GM12878 (cell line): ENCODE measurements at regions not wholly inside any gene's neighbourhood (a gene's known extent, or its start where the extent isn't known, plus 50 kb on each side); places are given as distances from the start of the nearest gene placed in this dataset.

Experiments
- ATAC-seq: fragments of 200-7000 bp; cut with Tn5 transposase; 3 replicates; pipeline ENCODE4 v1.9.1; 2020; ENCODE audit warnings: mild to moderate bottlenecking, moderate library complexity
- BruUV-seq: library from RNA; stranded (reverse); fragments of 400-500 nt; replicated peaks from 2 replicates; lab custom pipeline; 2021; lab: Mats Ljungman, UMichigan
- CTCF ChIA-PET: fragments of 300-600 bp; sonication (Branson Sonifier 250); formaldehyde crosslinking; extraction: SDS; loops from one replicate; lab custom pipeline; 2021; ENCODE audit warnings: inconsistent platforms; lab: Yijun Ruan, JAX
- POLR2A ChIA-PET: fragments of 350-600 bp; formaldehyde crosslinking; extraction: SDS; loops from one replicate; lab custom pipeline; 2021; ENCODE audit warnings: inconsistent platforms; lab: Charles Lee
- RAD21 ChIA-PET: fragments of 300-600 bp; sonication (Branson Sonifier 250); formaldehyde crosslinking; loops from one replicate; lab custom pipeline; 2023; ENCODE audit warnings: antibody characterized with exemption; ENCODE audit not compliant: unreplicated experiment; lab: Charles Lee
- SMC1A ChIA-PET: fragments of 300-600 bp; sonication (Branson Sonifier 250); formaldehyde crosslinking; loops from one replicate; lab custom pipeline; 2023; ENCODE audit not compliant: unreplicated experiment, uncharacterized antibody; lab: Charles Lee
- DNase-seq: peaks from one replicate; pipeline ENCODE4 v3.0.0-alpha.2; 2011; ENCODE audit warnings: low read depth, low spot score
- FAIRE-seq: peaks from 3 replicates; lab custom pipeline; 2011; peaks lifted over from hg19 to GRCh38; lab: Jason Lieb, UNC
- H2AFZ ChIP-seq: 2 replicates; pipeline ENCODE4 v1.6.0; 2011; ENCODE audit warnings: low read depth, low read length, control low read depth; ENCODE audit not compliant: control insufficient read depth
- H3K27ac ChIP-seq: 2 replicates; pipeline ENCODE4 v1.5.1; 2011; ENCODE audit warnings: control low read depth; ENCODE audit not compliant: control insufficient read depth, insufficient read depth
- H3K27me3 ChIP-seq, 2 experiments: replicated peaks in 1 of 2; 2 replicates each; pipeline versions ENCODE4 v1.6.0 to v1.6.1; 2011; ENCODE audit warnings: low read length in 1 of 2; ENCODE audit not compliant: control insufficient read depth in 2 of 2, insufficient read depth in 2 of 2
- H3K36me3 ChIP-seq, 2 experiments: 2 replicates each; pipeline ENCODE4 v1.5.1; 2011; ENCODE audit warnings: low read length in 1 of 2; ENCODE audit not compliant: control insufficient read depth in 2 of 2, insufficient read depth in 2 of 2
- H3K4me1 ChIP-seq: 2 replicates; pipeline ENCODE4 v1.6.1; 2011; ENCODE audit warnings: mild to moderate bottlenecking, low read length, moderate library complexity, mixed read lengths; ENCODE audit not compliant: control insufficient read depth, insufficient read depth
- H3K4me2 ChIP-seq: 2 replicates; pipeline ENCODE4 v1.6.0; 2011; ENCODE audit warnings: control low read depth; ENCODE audit not compliant: control insufficient read depth, insufficient read depth
- H3K4me3 ChIP-seq: fragments of 200-600 bp; sonication (generic); 2 replicates; pipeline ENCODE4 v1.5.1; 2016
- H3K79me2 ChIP-seq: 2 replicates; pipeline ENCODE4 v1.6.0; 2011; ENCODE audit warnings: low read length; ENCODE audit not compliant: control insufficient read depth, insufficient read depth
- H3K9ac ChIP-seq: 2 replicates; pipeline ENCODE4 v1.8.0; 2011; ENCODE audit warnings: low read length, control low read depth, mixed read lengths; ENCODE audit not compliant: control insufficient read depth, insufficient read depth
- H3K9me3 ChIP-seq: replicated peaks from 3 replicates; pipeline ENCODE4 v1.5.1; 2011; ENCODE audit warnings: mild to moderate bottlenecking, low read length; ENCODE audit not compliant: control insufficient read depth, insufficient read depth
- H4K20me1 ChIP-seq: 2 replicates; pipeline ENCODE4 v1.6.0; 2011; ENCODE audit not compliant: control insufficient read depth, insufficient read depth
- CEBPZ ChIP-seq: fragments of 150-350 bp; IDR thresholded peaks from 2 replicates; pipeline ENCODE4 v1.6.1; 2016; ENCODE audit warnings: low read depth, low read length
- KLF5 ChIP-seq: fragments of 450-650 bp; IDR thresholded peaks from 2 replicates; pipeline ENCODE4 v1.6.1; 2014; ENCODE audit warnings: mild to moderate bottlenecking; ENCODE audit not compliant: partially characterized antibody
- NR2C1 ChIP-seq: fragments of 450-650 bp; IDR thresholded peaks from 2 replicates; pipeline ENCODE4 v1.6.1; 2017; ENCODE audit warnings: antibody characterized with exemption, mild to moderate bottlenecking, moderate library complexity
- PKNOX1 ChIP-seq: fragments of 450-650 bp; IDR thresholded peaks from 2 replicates; pipeline ENCODE4 v1.6.1; 2016; ENCODE audit warnings: mild to moderate bottlenecking
- POLR2A ChIP-seq: IDR thresholded peaks from 2 replicates; pipeline ENCODE4 v1.6.1; 2011; ENCODE audit warnings: low read depth, mild to moderate bottlenecking, low read length
- REST ChIP-seq: IDR thresholded peaks from 2 replicates; pipeline ENCODE4 v1.6.1; 2012; ENCODE audit warnings: mild to moderate bottlenecking, low read depth, low read length
- SIN3A ChIP-seq: IDR thresholded peaks from 2 replicates; pipeline ENCODE4 v1.6.1; 2012; ENCODE audit warnings: low read depth, low read length, improper control_type of control experiment
- ZNF687 ChIP-seq: fragments of 450-650 bp; IDR thresholded peaks from 2 replicates; pipeline ENCODE4 v1.6.1; 2017; ENCODE audit warnings: mild to moderate bottlenecking, moderate library complexity
- WGBS: methylation state at CpG from one replicate; pipeline ENCODE4 v1.1.6; 2016; ENCODE audit warnings: low lambda C conversion rate; ENCODE audit not compliant: insufficient replicate concordance, insufficient coverage; ENCODE audit errors: missing lambda C conversion rate; 5-methylcytosine and 5-hydroxymethylcytosine counted together
- in situ Hi-C: fragments of 300-500 bp; cut with MboI; formaldehyde crosslinking; loops from 9 replicates; pipeline ENCODE4 v1.14.3; 2018; ENCODE audit warnings: mixed read lengths
- intact Hi-C: fragments of 100-400 bp; cut with micrococcal nuclease; formaldehyde crosslinking; loops from one replicate; pipeline ENCODE4 v1.14.2; 2022; ENCODE audit not compliant: unreplicated experiment

- H3K9ac ChIP-seq = no peak overlapping the region
- no peak overlapping the region for H3K27ac ChIP-seq
- H3K4me1 ChIP-seq = no peaks in the 10 kb centered on the region
- intact Hi-C loops = no loop called here
- H3K36me3 ChIP-seq = no peaks in the 10 kb centered on the region
- ATAC-seq (no peak), FAIRE-seq (no peak), DNase-seq (no peak)
- SMC1A ChIA-PET = no interaction called here
- H4K20me1 ChIP-seq = no peaks in the 10 kb centered on the region
- H3K4me3 ChIP-seq = no peak overlapping the region
- BruUV-seq = no TSS peak
- WGBS = 0% methylated on average over 2 of the region's 2 CpGs
- POLR2A ChIA-PET = no interaction called here
- in situ Hi-C loops = no loop called here
- H2AFZ ChIP-seq = no peak overlapping the region
- RAD21 ChIA-PET = no interaction called here
- CTCF ChIA-PET = no interaction called here
- TF ChIP-seq CEBPZ (no peak), KLF5 (no peak), NR2C1 (no peak), SIN3A (no peak), POLR2A (no peak), REST (no peak), ZNF687 (no peak), PKNOX1 (no peak)
- H3K79me2 ChIP-seq = no peaks in the 10 kb centered on the region
- H3K4me2 ChIP-seq = no peak overlapping the region
- H3K9me3 ChIP-seq = no peaks in the 10 kb centered on the region
- peaks cover 4 to 7% of the 10 kb centered on the region in 2 experiments; a peak in 3 of 4 replicates for H3K27me3 ChIP-seq
These were observed 65.7 kb upstream of the CAPRIN2 start for GRCh38 chr12:30820406-30820946.
